ENCODE measurements at regions not wholly inside any gene's neighbourhood (a gene's known extent, or its start where the extent isn't known, plus 50 kb on each side); places are given as distances from the start of the nearest gene placed in this dataset.

DNA sequence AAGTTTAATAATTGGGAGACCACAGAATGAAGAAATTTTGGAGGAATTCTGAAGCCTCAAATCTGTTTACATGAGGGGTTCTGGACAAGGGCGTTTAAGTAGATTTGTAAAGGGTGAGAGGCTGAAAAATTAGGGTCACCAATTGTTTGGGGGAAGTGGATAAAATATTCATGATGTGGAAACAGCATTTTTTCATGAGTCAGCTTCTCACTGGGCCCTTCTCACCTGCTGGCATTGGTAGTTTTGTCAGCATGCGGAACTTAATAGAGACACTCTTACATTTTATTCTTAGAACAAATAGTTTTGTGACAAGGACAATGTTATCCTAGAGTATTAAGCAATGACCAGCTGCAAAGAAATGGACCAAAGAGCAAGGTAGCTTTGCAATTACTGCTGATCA lies 634.4 kb downstream of the LRFN5 start:
- Histone ChIP-seq H3K36me3 (ENCODE audit: control insufficient read depth in 2 of 2, insufficient read depth in 2 of 2, low read length in 1 of 2) (no peaks in the 10 kb centered on the region), H3K4me3 (ENCODE audit: low read depth in 1 of 2, low read length in 2 of 2) (no peak overlapping the region), H3K4me1 (ENCODE audit: control insufficient read depth in 2 of 2, insufficient read depth in 2 of 2, low read length in 1 of 2) (no peaks in the 10 kb centered on the region), H3K27ac (ENCODE audit: low read depth in 2 of 2, low read length in 1 of 2) (no peak overlapping the region), H3K9me3 (ENCODE audit: control insufficient read depth in 2 of 2, insufficient read depth in 1 of 2, low read depth in 1 of 2, low read length in 1 of 2) (no peaks in the 10 kb centered on the region), H3K27me3 (ENCODE audit: control insufficient read depth in 1 of 2, insufficient read depth in 2 of 2, low read length in 2 of 2) (no peaks in the 10 kb centered on the region)
- WGBS, 2 donors: 68 to 76% methylated on average over 2 of the region's 2 CpGs

DNA sequence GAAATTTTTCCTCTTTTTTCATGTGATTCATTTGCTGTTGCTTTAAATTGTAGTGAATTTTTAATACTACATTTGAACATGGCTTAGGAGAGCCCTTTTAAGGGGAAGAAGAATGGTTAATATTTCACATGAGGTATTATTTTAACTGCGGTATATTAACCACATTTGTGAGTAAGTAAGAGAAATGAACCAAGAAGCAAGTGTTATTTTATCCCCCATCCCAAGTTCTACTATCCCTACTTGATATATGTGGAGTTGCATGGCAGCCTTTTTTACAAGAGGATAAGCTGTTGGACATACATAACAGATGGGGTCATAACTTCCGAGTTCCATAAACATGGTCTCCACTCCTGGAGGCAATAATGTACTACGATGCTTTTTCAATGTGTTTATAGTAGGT lies 623.3 kb downstream of the LRFN5 start:
- WGBS, 2 donors: 79% methylated on average over 3 of the region's 3 CpGs

GRCh38 chr14:42229294-42229693 lies 622.6 kb downstream of the LRFN5 start:
- no peaks in the 10 kb centered on the region for H3K4me1 ChIP-seq (ENCODE audit: control insufficient read depth in 2 of 2, insufficient read depth in 2 of 2, low read length in 1 of 2)
- H3K27ac ChIP-seq (ENCODE audit: low read depth in 2 of 2, low read length in 1 of 2): no peak overlapping the region
- 86 to 87% methylated on average over 6 of the region's 6 CpGs for WGBS, 2 donors
- no peaks in the 10 kb centered on the region for H3K36me3 ChIP-seq (ENCODE audit: control insufficient read depth in 2 of 2, insufficient read depth in 2 of 2, low read length in 1 of 2)
- H3K4me3 ChIP-seq (ENCODE audit: low read depth in 1 of 2, low read length in 2 of 2): no peak overlapping the region
- peaks cover 0 to 7% of the 10 kb centered on the region in 2 donors for H3K9me3 ChIP-seq (ENCODE audit: control insufficient read depth in 2 of 2, insufficient read depth in 1 of 2, low read depth in 1 of 2, low read length in 1 of 2)
- no peaks in the 10 kb centered on the region for H3K27me3 ChIP-seq (ENCODE audit: control insufficient read depth in 1 of 2, insufficient read depth in 2 of 2, low read length in 2 of 2)

More for the DNA sequence above, 623.3 kb downstream of the LRFN5 start:
- H3K4me3 ChIP-seq (ENCODE audit: low read depth in 1 of 2, low read length in 2 of 2): no peak overlapping the region
- H3K27ac ChIP-seq (ENCODE audit: low read depth in 2 of 2, low read length in 1 of 2): no peak overlapping the region
- H3K36me3 ChIP-seq (ENCODE audit: control insufficient read depth in 2 of 2, insufficient read depth in 2 of 2, low read length in 1 of 2): no peaks in the 10 kb centered on the region
- no peaks in the 10 kb centered on the region for H3K27me3 ChIP-seq (ENCODE audit: control insufficient read depth in 1 of 2, insufficient read depth in 2 of 2, low read length in 2 of 2)
- H3K4me1 ChIP-seq (ENCODE audit: control insufficient read depth in 2 of 2, insufficient read depth in 2 of 2, low read length in 1 of 2): no peaks in the 10 kb centered on the region
- peaks cover 0 to 7% of the 10 kb centered on the region in 2 donors for H3K9me3 ChIP-seq (ENCODE audit: control insufficient read depth in 2 of 2, insufficient read depth in 1 of 2, low read depth in 1 of 2, low read length in 1 of 2)

- Histone ChIP-seq H3K27me3 (ENCODE audit: control insufficient read depth in 1 of 2, insufficient read depth in 2 of 2, low read length in 2 of 2) (no peaks in the 10 kb centered on the region), H3K27ac (ENCODE audit: low read depth in 2 of 2, low read length in 1 of 2) (no peak overlapping the region), H3K9me3 (ENCODE audit: control insufficient read depth in 2 of 2, insufficient read depth in 1 of 2, low read depth in 1 of 2, low read length in 1 of 2) (peaks cover 0 to 7% of the 10 kb centered on the region in 2 donors), H3K4me1 (ENCODE audit: control insufficient read depth in 2 of 2, insufficient read depth in 2 of 2, low read length in 1 of 2) (no peaks in the 10 kb centered on the region), H3K4me3 (ENCODE audit: low read depth in 1 of 2, low read length in 2 of 2) (no peak overlapping the region), H3K36me3 (ENCODE audit: control insufficient read depth in 2 of 2, insufficient read depth in 2 of 2, low read length in 1 of 2) (no peaks in the 10 kb centered on the region)
- 77 to 86% methylated on average over 7 of the region's 7 CpGs for WGBS, 2 donors
Measured at GRCh38 chr14:42228611-42229010, 621.9 kb downstream of the LRFN5 start.

- peaks cover 0 to 5% of the 10 kb centered on the region in 2 donors for H3K9me3 ChIP-seq (ENCODE audit: control insufficient read depth in 2 of 2, insufficient read depth in 1 of 2, low read depth in 1 of 2, low read length in 1 of 2)
- H3K27ac ChIP-seq (ENCODE audit: low read depth in 2 of 2, low read length in 1 of 2): no peak overlapping the region
- H3K4me3 ChIP-seq (ENCODE audit: low read depth in 1 of 2, low read length in 2 of 2): no peak overlapping the region
- H3K36me3 ChIP-seq (ENCODE audit: control insufficient read depth in 2 of 2, insufficient read depth in 2 of 2, low read length in 1 of 2): no peaks in the 10 kb centered on the region
- 58 to 63% methylated on average over 2 of the region's 2 CpGs for WGBS, 2 donors
- H3K27me3 ChIP-seq (ENCODE audit: control insufficient read depth in 1 of 2, insufficient read depth in 2 of 2, low read length in 2 of 2): no peaks in the 10 kb centered on the region
- H3K4me1 ChIP-seq (ENCODE audit: control insufficient read depth in 2 of 2, insufficient read depth in 2 of 2, low read length in 1 of 2): no peaks in the 10 kb centered on the region
Measured at GRCh38 chr14:42224053-42224888, 617.6 kb downstream of the LRFN5 start.

- no peaks in the 10 kb centered on the region for H3K27me3 ChIP-seq (ENCODE audit: control insufficient read depth in 1 of 2, insufficient read depth in 2 of 2, low read length in 2 of 2)
- WGBS, 2 donors: 26% methylated on average over 3 of the region's 3 CpGs
- H3K4me1 ChIP-seq (ENCODE audit: control insufficient read depth in 2 of 2, insufficient read depth in 2 of 2, low read length in 1 of 2): no peaks in the 10 kb centered on the region
- no peak overlapping the region for H3K27ac ChIP-seq (ENCODE audit: low read depth in 2 of 2, low read length in 1 of 2)
- no peaks in the 10 kb centered on the region for H3K36me3 ChIP-seq (ENCODE audit: control insufficient read depth in 2 of 2, insufficient read depth in 2 of 2, low read length in 1 of 2)
- H3K9me3 ChIP-seq (ENCODE audit: control insufficient read depth in 2 of 2, insufficient read depth in 1 of 2, low read depth in 1 of 2, low read length in 1 of 2): no peaks in the 10 kb centered on the region
- no peak overlapping the region for H3K4me3 ChIP-seq (ENCODE audit: low read depth in 1 of 2, low read length in 2 of 2)
Measured at GRCh38 chr14:42222924-42223471, 616.3 kb downstream of the LRFN5 start.

GRCh38 chr14:42214981-42215491 lies 608.4 kb downstream of the LRFN5 start:
- no peaks in the 10 kb centered on the region for H3K36me3 ChIP-seq (ENCODE audit: control insufficient read depth in 2 of 2, insufficient read depth in 2 of 2, low read length in 1 of 2)
- no peaks in the 10 kb centered on the region for H3K4me1 ChIP-seq (ENCODE audit: control insufficient read depth in 2 of 2, insufficient read depth in 2 of 2, low read length in 1 of 2)
- no peak overlapping the region for H3K27ac ChIP-seq (ENCODE audit: low read depth in 2 of 2, low read length in 1 of 2)
- no peak overlapping the region for H3K4me3 ChIP-seq (ENCODE audit: low read depth in 1 of 2, low read length in 2 of 2)
- H3K27me3 ChIP-seq (ENCODE audit: control insufficient read depth in 1 of 2, insufficient read depth in 2 of 2, low read length in 2 of 2): no peaks in the 10 kb centered on the region
- H3K9me3 ChIP-seq (ENCODE audit: control insufficient read depth in 2 of 2, insufficient read depth in 1 of 2, low read depth in 1 of 2, low read length in 1 of 2): no peaks in the 10 kb centered on the region

DNA sequence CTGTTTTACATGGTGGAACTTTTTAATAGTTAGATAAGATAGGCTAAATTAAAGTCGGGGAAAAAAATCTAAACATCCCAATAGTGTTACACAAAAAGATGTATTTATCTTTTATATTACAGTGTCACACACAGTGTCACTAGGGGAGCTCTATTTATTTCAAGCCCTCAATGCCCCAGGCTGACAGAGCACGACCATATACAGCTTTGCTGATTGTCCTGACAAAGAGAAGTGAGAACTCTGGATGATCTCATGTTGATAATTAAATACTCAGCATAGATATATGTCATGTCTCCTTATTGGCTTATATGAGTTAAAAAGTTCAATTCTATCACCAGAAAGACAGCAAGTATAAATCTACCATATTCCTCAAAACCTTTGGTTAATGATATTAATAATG lies 594.3 kb downstream of the LRFN5 start:
- WGBS, 2 donors: 48 to 59% methylated on average over 2 of the region's 2 CpGs

DNA sequence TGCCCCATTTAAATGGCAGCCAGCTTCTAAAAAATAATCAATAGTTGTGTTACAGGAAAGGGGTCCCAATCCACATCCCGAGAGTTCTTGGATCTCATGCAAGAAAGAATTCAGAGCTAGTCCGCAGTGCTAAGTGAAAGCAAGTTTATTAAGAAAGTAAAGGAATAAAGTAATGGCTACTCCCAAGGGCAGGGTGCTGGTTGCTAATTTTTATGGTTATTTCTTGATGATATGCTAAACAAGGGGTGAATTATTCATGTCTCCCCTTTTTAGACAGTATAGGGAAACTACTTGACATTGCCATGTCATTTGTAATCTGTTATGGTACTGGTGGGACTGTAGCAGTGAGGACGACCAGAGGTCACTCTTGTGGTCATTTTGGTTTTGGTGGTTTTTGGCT lies 591.3 kb downstream of the LRFN5 start:
- WGBS, 2 donors: 66 to 75% methylated on average over 3 of the region's 3 CpGs
- Histone ChIP-seq H3K27me3 (ENCODE audit: control insufficient read depth in 1 of 2, insufficient read depth in 2 of 2, low read length in 2 of 2) (no peaks in the 10 kb centered on the region), H3K9me3 (ENCODE audit: control insufficient read depth in 2 of 2, insufficient read depth in 1 of 2, low read depth in 1 of 2, low read length in 1 of 2) (no peaks in the 10 kb centered on the region)

More for the DNA sequence above, 594.3 kb downstream of the LRFN5 start:
- Histone ChIP-seq H3K27ac (ENCODE audit: low read depth in 2 of 2, low read length in 1 of 2) (no peak overlapping the region), H3K36me3 (ENCODE audit: control insufficient read depth in 2 of 2, insufficient read depth in 2 of 2, low read length in 1 of 2) (no peaks in the 10 kb centered on the region), H3K27me3 (ENCODE audit: control insufficient read depth in 1 of 2, insufficient read depth in 2 of 2, low read length in 2 of 2) (no peaks in the 10 kb centered on the region), H3K9me3 (ENCODE audit: control insufficient read depth in 2 of 2, insufficient read depth in 1 of 2, low read depth in 1 of 2, low read length in 1 of 2) (no peaks in the 10 kb centered on the region), H3K4me1 (ENCODE audit: control insufficient read depth in 2 of 2, insufficient read depth in 2 of 2, low read length in 1 of 2) (no peaks in the 10 kb centered on the region), H3K4me3 (ENCODE audit: low read depth in 1 of 2, low read length in 2 of 2) (no peak overlapping the region)

More for the DNA sequence above, 591.3 kb downstream of the LRFN5 start:
- no peak overlapping the region for H3K4me3 ChIP-seq (ENCODE audit: low read depth in 1 of 2, low read length in 2 of 2)
- no peaks in the 10 kb centered on the region for H3K4me1 ChIP-seq (ENCODE audit: control insufficient read depth in 2 of 2, insufficient read depth in 2 of 2, low read length in 1 of 2)
- H3K27ac ChIP-seq (ENCODE audit: low read depth in 2 of 2, low read length in 1 of 2): no peak overlapping the region
- H3K36me3 ChIP-seq (ENCODE audit: control insufficient read depth in 2 of 2, insufficient read depth in 2 of 2, low read length in 1 of 2): no peaks in the 10 kb centered on the region

Data from esophagus (tissue), 2 donors.